B cell (primary cell): ENCODE measurements at regions not wholly inside any gene's neighbourhood (a gene's known extent, or its start where the extent isn't known, plus 50 kb on each side); places are given as distances from the start of the nearest gene placed in this dataset.

Source experiments
- ATAC-seq: fragments of 200-7000 bp; cut with Tn5 transposase; one replicate; pipeline ENCODE4 v1.10.0; 2021; ENCODE audit warnings: low read depth, mild to moderate bottlenecking, moderate number of reproducible peaks, moderate library complexity
- CTCF ChIA-PET: fragments of 350-600 bp; sonication (Branson Sonifier 250); formaldehyde crosslinking; loops from one replicate; lab custom pipeline; 2021; ENCODE audit warnings: antibody characterized with exemption, inconsistent platforms; lab: Charles Lee
- POLR2A ChIA-PET: fragments of 350-600 bp; sonication (Branson Sonifier 250); formaldehyde crosslinking; loops from one replicate; lab custom pipeline; 2021; ENCODE audit warnings: antibody characterized with exemption; lab: Charles Lee
- DNase-seq: peaks from one replicate; pipeline ENCODE4 v3.0.0; 2013
- H2AFZ ChIP-seq: 2 replicates; pipeline ENCODE4 v1.6.1; 2012; ENCODE audit warnings: mild to moderate bottlenecking, low read depth, low read length; ENCODE audit not compliant: insufficient read depth, poor library complexity, severe bottlenecking
- H3K27ac ChIP-seq, 2 donors: 1 replicate in 1 of 2; 2 replicates in 1 of 2; pipeline ENCODE4 v1.5.1; 2012 to 2013; ENCODE audit warnings: low read length in 2 of 2, mild to moderate bottlenecking in 2 of 2, moderate library complexity in 1 of 2
- H3K27me3 ChIP-seq, 4 experiments: fragments of 200-600 bp in 1 of 4; sonication (generic) in 1 of 4; replicated peaks in 1 of 4; 1 replicate in 2 of 4; 2 replicates in 2 of 4; pipeline versions ENCODE4 v1.6.1 to v1.7.0; 2013 to 2016; ENCODE audit warnings: low read length in 3 of 4, mild to moderate bottlenecking in 2 of 4, mixed read lengths in 1 of 4, moderate library complexity in 1 of 4; ENCODE audit not compliant: insufficient read depth in 4 of 4, control insufficient read depth in 3 of 4; ENCODE audit errors: control extremely low read depth in 1 of 4
- H3K36me3 ChIP-seq, 2 experiments: replicated peaks in 1 of 2; 1 replicate in 1 of 2; 2 replicates in 1 of 2; pipeline versions ENCODE4 v1.6.1 to v1.7.1; 2013; ENCODE audit warnings: low read length in 1 of 2; ENCODE audit not compliant: insufficient read depth in 2 of 2, control insufficient read depth in 1 of 2; ENCODE audit errors: control extremely low read depth in 1 of 2, extremely low read depth in 1 of 2
- H3K4me1 ChIP-seq, 2 donors: fragments of 200-600 bp in 1 of 2; sonication (generic) in 1 of 2; 1 replicate in 1 of 2; 2 replicates in 1 of 2; pipeline versions ENCODE4 v1.5.1 to v1.6.1; 2013 to 2017; ENCODE audit warnings: low read length in 2 of 2; ENCODE audit not compliant: control insufficient read depth in 2 of 2, insufficient read depth in 2 of 2
- H3K4me2 ChIP-seq: replicated peaks from 2 replicates; pipeline ENCODE3; 2012; ENCODE audit warnings: mild to moderate bottlenecking, low read depth, low read length; ENCODE audit not compliant: poor library complexity, severe bottlenecking
- H3K4me3 ChIP-seq, 5 experiments: fragments of 200-600 bp in 1 of 5; sonication (generic) in 1 of 5; 1 replicate in 3 of 5; 2 replicates in 2 of 5; pipeline versions ENCODE4 v1.5.1 to v1.7.0; 2011 to 2016; ENCODE audit warnings: low read length in 4 of 5, mild to moderate bottlenecking in 4 of 5, low read depth in 2 of 5, control low read depth in 1 of 5, moderate library complexity in 1 of 5; ENCODE audit not compliant: insufficient read depth in 1 of 5; ENCODE audit errors: control extremely low read depth in 1 of 5, extremely low read depth in 1 of 5
- H3K79me2 ChIP-seq: fragments of 200-600 bp; sonication (generic); one replicate; pipeline ENCODE4 v1.6.0; 2016; ENCODE audit warnings: low read length; ENCODE audit not compliant: control insufficient read depth, insufficient read depth
- H3K9ac ChIP-seq: fragments of 200-600 bp; sonication (generic); 2 replicates; pipeline ENCODE4 v1.6.1; 2017; ENCODE audit warnings: mild to moderate bottlenecking, low read length, moderate library complexity
- H3K9me3 ChIP-seq, 3 donors: one replicate each; pipeline versions ENCODE4 v1.6.1 to v1.7.1; 2013; ENCODE audit warnings: low read length in 2 of 3; ENCODE audit not compliant: control insufficient read depth in 2 of 3, insufficient read depth in 1 of 3; ENCODE audit errors: control extremely low read depth in 1 of 3
- H4K20me1 ChIP-seq: 2 replicates; pipeline ENCODE4 v1.6.0; 2012; ENCODE audit warnings: mild to moderate bottlenecking, low read length; ENCODE audit not compliant: insufficient read depth, control insufficient read depth, poor library complexity, severe bottlenecking
- H3K27ac Mint-ChIP-seq: one replicate; pipeline ENCODE4 v1.8.0; 2021; ENCODE audit warnings: mixed read lengths
- H3K27me3 Mint-ChIP-seq: one replicate; pipeline ENCODE4 v1.8.0; 2021; ENCODE audit warnings: mixed read lengths
- H3K4me1 Mint-ChIP-seq: one replicate; pipeline ENCODE4 v1.8.0; 2021; ENCODE audit warnings: mixed read lengths
- H3K4me3 Mint-ChIP-seq: one replicate; pipeline ENCODE4 v1.8.0; 2021; ENCODE audit warnings: mixed read lengths
- H3K9me3 Mint-ChIP-seq: one replicate; pipeline ENCODE4 v1.8.0; 2022; ENCODE audit warnings: mixed read lengths; ENCODE audit not compliant: insufficient read depth
- EZH2 ChIP-seq: IDR thresholded peaks from 2 replicates; pipeline ENCODE4 v1.6.1; 2012; ENCODE audit warnings: borderline replicate concordance, low read depth, mild to moderate bottlenecking, moderate library complexity, low read length; ENCODE audit not compliant: insufficient read depth, poor library complexity, severe bottlenecking
- WGBS: methylation state at CpG from one replicate; pipeline ENCODE4 v1.1.5; 2013; ENCODE audit warnings: missing lambda C conversion rate; ENCODE audit not compliant: insufficient coverage; 5-methylcytosine and 5-hydroxymethylcytosine counted together
- intact Hi-C: fragments of 100-400 bp; cut with micrococcal nuclease; formaldehyde crosslinking; loops from one replicate; pipeline ENCODE4 v1.10.0; 2022
- TF ChIP-seq, protein P1 (sequence below): fragments of 200-600 bp; IDR thresholded peaks from one replicate; pipeline ENCODE4 v1.8.0; 2022; ENCODE audit warnings: antibody characterized with exemption, mild to moderate bottlenecking

DNA sequence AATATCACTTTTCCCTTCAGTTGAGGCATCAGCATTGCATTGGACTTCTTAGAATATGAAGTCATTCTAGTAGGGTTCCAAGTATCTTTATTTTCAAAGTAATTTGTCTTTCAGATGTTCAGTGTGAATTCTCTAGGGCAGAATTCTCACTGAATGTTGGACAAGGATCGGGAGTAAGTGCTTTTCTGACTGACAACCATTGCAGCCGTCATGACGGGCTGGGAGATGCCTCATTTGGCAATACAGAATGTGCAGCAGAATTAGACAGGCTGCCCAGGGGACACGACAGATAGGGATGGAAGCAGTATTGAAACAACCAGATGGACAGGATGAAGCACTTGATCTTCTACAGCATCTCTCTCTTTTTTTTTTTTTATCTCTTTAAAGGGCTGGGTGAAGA is 129.0 kb downstream of the ICE1 start:
- no peak overlapping the region for H2AFZ ChIP-seq
- DNase-seq (no peak), ATAC-seq (no peak)
- H3K9ac ChIP-seq = no peak overlapping the region
- no peaks in the 10 kb centered on the region for H4K20me1 ChIP-seq
- ChIA-PET POLR2A (no interaction called here), CTCF (no interaction called here)
- no peak overlapping the region for H3K27ac Mint-ChIP-seq
- TF ChIP-seq, protein P1, sequence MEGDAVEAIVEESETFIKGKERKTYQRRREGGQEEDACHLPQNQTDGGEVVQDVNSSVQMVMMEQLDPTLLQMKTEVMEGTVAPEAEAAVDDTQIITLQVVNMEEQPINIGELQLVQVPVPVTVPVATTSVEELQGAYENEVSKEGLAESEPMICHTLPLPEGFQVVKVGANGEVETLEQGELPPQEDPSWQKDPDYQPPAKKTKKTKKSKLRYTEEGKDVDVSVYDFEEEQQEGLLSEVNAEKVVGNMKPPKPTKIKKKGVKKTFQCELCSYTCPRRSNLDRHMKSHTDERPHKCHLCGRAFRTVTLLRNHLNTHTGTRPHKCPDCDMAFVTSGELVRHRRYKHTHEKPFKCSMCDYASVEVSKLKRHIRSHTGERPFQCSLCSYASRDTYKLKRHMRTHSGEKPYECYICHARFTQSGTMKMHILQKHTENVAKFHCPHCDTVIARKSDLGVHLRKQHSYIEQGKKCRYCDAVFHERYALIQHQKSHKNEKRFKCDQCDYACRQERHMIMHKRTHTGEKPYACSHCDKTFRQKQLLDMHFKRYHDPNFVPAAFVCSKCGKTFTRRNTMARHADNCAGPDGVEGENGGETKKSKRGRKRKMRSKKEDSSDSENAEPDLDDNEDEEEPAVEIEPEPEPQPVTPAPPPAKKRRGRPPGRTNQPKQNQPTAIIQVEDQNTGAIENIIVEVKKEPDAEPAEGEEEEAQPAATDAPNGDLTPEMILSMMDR = no peak
- no peak for TF ChIP-seq EZH2
- no peaks in the 10 kb centered on the region for H3K36me3 ChIP-seq
- H3K9me3 ChIP-seq = peaks cover 0 to 3% (median 0%) of the 10 kb centered on the region in 3 donors
- no peaks in the 10 kb centered on the region for H3K4me1 Mint-ChIP-seq
- H3K9me3 Mint-ChIP-seq = peaks cover 5% of the 10 kb centered on the region
- no peaks in the 10 kb centered on the region for H3K79me2 ChIP-seq
- H3K4me3 ChIP-seq = no peak overlapping the region
- 100% methylated on average over 3 of the region's 4 CpGs for WGBS
- no peaks in the 10 kb centered on the region for H3K4me1 ChIP-seq
- peaks cover 7% of the 10 kb centered on the region for H3K27me3 Mint-ChIP-seq
- no peak overlapping the region for H3K27ac ChIP-seq
- intact Hi-C loops = no loop called here
- H3K4me2 ChIP-seq = no peak overlapping the region
- H3K27me3 ChIP-seq = no peaks in the 10 kb centered on the region
- H3K4me3 Mint-ChIP-seq = no peak overlapping the region

DNA sequence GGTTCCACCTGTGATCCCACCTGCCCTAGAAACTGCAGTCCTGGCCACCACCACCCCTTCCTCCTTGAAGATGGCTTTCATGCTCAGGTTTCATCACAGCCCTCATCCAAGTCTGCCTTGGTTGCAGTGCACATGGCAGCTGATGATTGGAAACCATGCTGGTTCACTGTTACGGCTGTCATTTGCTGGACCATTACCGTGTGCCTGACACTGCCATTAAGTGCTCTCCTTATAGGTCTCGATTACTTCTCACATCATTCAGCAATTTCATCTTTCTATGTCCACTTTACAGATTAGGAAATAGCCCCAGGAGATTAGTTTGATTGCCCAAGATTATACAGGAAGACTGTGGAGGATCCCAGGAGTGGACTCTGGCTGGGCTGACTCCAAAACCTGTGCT is 123.9 kb downstream of the ICE1 start:
- Histone ChIP-seq H3K27me3 (no peaks in the 10 kb centered on the region), H4K20me1 (no peaks in the 10 kb centered on the region), H3K79me2 (no peaks in the 10 kb centered on the region), H3K4me2 (no peak overlapping the region), H3K36me3 (no peaks in the 10 kb centered on the region), H3K9me3 (no peaks in the 10 kb centered on the region), H3K9ac (no peak overlapping the region), H2AFZ (no peak overlapping the region), H3K4me3 (no peak overlapping the region), H3K4me1 (no peaks in the 10 kb centered on the region), H3K27ac (no peak overlapping the region)
- ChIA-PET CTCF (no interaction called here), POLR2A (no interaction called here)
- peaks cover 5% of the 10 kb centered on the region for H3K9me3 Mint-ChIP-seq
- no peak overlapping the region for H3K27ac Mint-ChIP-seq
- no peak for ATAC-seq
- H3K4me3 Mint-ChIP-seq = no peak overlapping the region
- 88% methylated on average over 2 of the region's 3 CpGs for WGBS
- peaks cover 13% of the 10 kb centered on the region for H3K27me3 Mint-ChIP-seq
- TF ChIP-seq, protein P1 = no peak
- TF ChIP-seq EZH2 = no peak
- no peaks in the 10 kb centered on the region for H3K4me1 Mint-ChIP-seq
- DNase-seq = no peak
- intact Hi-C loops = no loop called here
